ENCODE measurements at regions not wholly inside any gene's neighbourhood (a gene's known extent, or its start where the extent isn't known, plus 50 kb on each side); places are given as distances from the start of the nearest gene placed in this dataset.
"Not testable (repeated sequence)": the region's sequence is repeated elsewhere in the genome, so short reads cannot be mapped to it uniquely, and the experiment has no call there.

GRCh38 chr6:105680131-105680530 is 277.2 kb upstream of the PREP start:
- DNase-seq (ENCODE audit: extremely low read depth in 1 of 2, low read depth in 1 of 2) = no peak

GRCh38 chr6:105678516-105678915 is 275.6 kb upstream of the PREP start:
- no peak for DNase-seq (ENCODE audit: extremely low read depth in 1 of 2, low read depth in 1 of 2)

GRCh38 chr6:105677671-105678475 is 275.0 kb upstream of the PREP start:
- no peak for DNase-seq (ENCODE audit: extremely low read depth in 1 of 2, low read depth in 1 of 2)

- DNase-seq (ENCODE audit: extremely low read depth in 1 of 2, low read depth in 1 of 2) = no peak
Observed at GRCh38 chr6:105676857-105677256, 274.0 kb upstream of the PREP start.

- no peak for DNase-seq (ENCODE audit: extremely low read depth in 1 of 2, low read depth in 1 of 2)
Observed at GRCh38 chr6:105675715-105676397, 273.0 kb upstream of the PREP start.

- not testable (repeated sequence) for DNase-seq (ENCODE audit: extremely low read depth in 1 of 2, low read depth in 1 of 2)
Observed at GRCh38 chr6:105672856-105673538, 270.1 kb upstream of the PREP start.

- no peak for DNase-seq (ENCODE audit: extremely low read depth in 1 of 2, low read depth in 1 of 2)
Observed at GRCh38 chr6:105669232-105669631, 266.4 kb upstream of the PREP start.

- DNase-seq (ENCODE audit: extremely low read depth in 1 of 2, low read depth in 1 of 2) = no peak
Observed at GRCh38 chr6:105667056-105667455, 264.2 kb upstream of the PREP start.

- no peak for DNase-seq (ENCODE audit: extremely low read depth in 1 of 2, low read depth in 1 of 2)
Observed at GRCh38 chr6:105664931-105665330, 262.0 kb upstream of the PREP start.

- peak in 1 of 2 donors; percentile 14 for DNase-seq (ENCODE audit: extremely low read depth in 1 of 2, low read depth in 1 of 2)
Observed at GRCh38 chr6:105651969-105652368, 249.1 kb upstream of the PREP start.

GRCh38 chr6:105650347-105650746 is 247.5 kb upstream of the PREP start:
- no peak for DNase-seq (ENCODE audit: extremely low read depth in 1 of 2, low read depth in 1 of 2)

GRCh38 chr6:105649192-105649591 is 246.3 kb upstream of the PREP start:
- no peak for DNase-seq (ENCODE audit: extremely low read depth in 1 of 2, low read depth in 1 of 2)

- peak in 1 of 2 donors; percentile 15 for DNase-seq (ENCODE audit: extremely low read depth in 1 of 2, low read depth in 1 of 2)
Observed at GRCh38 chr6:105648276-105648675, 245.4 kb upstream of the PREP start.

- peak in 1 of 2 donors; percentile 43 for DNase-seq (ENCODE audit: extremely low read depth in 1 of 2, low read depth in 1 of 2)
Observed at GRCh38 chr6:105646391-105646867, 243.5 kb upstream of the PREP start.

- no peak for DNase-seq (ENCODE audit: extremely low read depth in 1 of 2, low read depth in 1 of 2)
Observed at GRCh38 chr6:105645958-105646357, 243.1 kb upstream of the PREP start.

GRCh38 chr6:105645156-105645555 is 242.3 kb upstream of the PREP start:
- no peak for DNase-seq (ENCODE audit: extremely low read depth in 1 of 2, low read depth in 1 of 2)

- DNase-seq (ENCODE audit: extremely low read depth in 1 of 2, low read depth in 1 of 2) = no peak
Observed at GRCh38 chr6:105644691-105645090, 241.8 kb upstream of the PREP start.

GRCh38 chr6:105644073-105644489 is 241.2 kb upstream of the PREP start:
- no peak for DNase-seq (ENCODE audit: extremely low read depth in 1 of 2, low read depth in 1 of 2)

GRCh38 chr6:105642708-105643107 is 239.8 kb upstream of the PREP start:
- DNase-seq (ENCODE audit: extremely low read depth in 1 of 2, low read depth in 1 of 2) = no peak

- no peak for DNase-seq (ENCODE audit: extremely low read depth in 1 of 2, low read depth in 1 of 2)
Observed at GRCh38 chr6:105641504-105641903, 238.6 kb upstream of the PREP start.

GRCh38 chr6:105639124-105639523 is 236.2 kb upstream of the PREP start:
- no peak for DNase-seq (ENCODE audit: extremely low read depth in 1 of 2, low read depth in 1 of 2)

- no peak for DNase-seq (ENCODE audit: extremely low read depth in 1 of 2, low read depth in 1 of 2)
Observed at GRCh38 chr6:105633814-105634213, 230.9 kb upstream of the PREP start.
